ENCODE measurements at regions not wholly inside any gene's neighbourhood (a gene's known extent, or its start where the extent isn't known, plus 50 kb on each side); places are given as distances from the start of the nearest gene placed in this dataset.

DNA sequence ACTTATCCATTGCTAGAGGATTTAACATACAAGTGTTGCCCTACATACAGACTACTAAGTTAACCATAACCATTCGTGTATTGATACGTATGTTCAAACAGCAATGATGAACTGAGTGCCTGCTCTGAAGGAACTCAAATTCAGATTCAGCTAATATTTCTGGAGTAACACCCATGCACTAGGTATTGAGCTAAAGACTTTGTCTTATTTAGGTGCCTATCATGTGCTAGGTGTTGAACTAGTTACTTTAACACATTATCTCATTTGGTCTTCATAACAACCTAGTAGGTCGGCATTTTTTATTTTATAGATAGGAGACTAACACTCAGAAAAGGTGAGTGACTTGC lies 160.0 kb downstream of the LTN1 start:
- TF ChIP-seq, protein P1, sequence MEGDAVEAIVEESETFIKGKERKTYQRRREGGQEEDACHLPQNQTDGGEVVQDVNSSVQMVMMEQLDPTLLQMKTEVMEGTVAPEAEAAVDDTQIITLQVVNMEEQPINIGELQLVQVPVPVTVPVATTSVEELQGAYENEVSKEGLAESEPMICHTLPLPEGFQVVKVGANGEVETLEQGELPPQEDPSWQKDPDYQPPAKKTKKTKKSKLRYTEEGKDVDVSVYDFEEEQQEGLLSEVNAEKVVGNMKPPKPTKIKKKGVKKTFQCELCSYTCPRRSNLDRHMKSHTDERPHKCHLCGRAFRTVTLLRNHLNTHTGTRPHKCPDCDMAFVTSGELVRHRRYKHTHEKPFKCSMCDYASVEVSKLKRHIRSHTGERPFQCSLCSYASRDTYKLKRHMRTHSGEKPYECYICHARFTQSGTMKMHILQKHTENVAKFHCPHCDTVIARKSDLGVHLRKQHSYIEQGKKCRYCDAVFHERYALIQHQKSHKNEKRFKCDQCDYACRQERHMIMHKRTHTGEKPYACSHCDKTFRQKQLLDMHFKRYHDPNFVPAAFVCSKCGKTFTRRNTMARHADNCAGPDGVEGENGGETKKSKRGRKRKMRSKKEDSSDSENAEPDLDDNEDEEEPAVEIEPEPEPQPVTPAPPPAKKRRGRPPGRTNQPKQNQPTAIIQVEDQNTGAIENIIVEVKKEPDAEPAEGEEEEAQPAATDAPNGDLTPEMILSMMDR (IDR thresholded peaks at IDR 0.05; ENCODE audit: insufficient read depth, low read length, severe bottlenecking), result no peak
- DNase-seq (ENCODE audit: low read depth) (no peak), FAIRE-seq (no peak)
- H3K4me3 ChIP-seq (ENCODE audit: low read depth, low read length), result no peak overlapping the region
- H3K27me3 ChIP-seq (ENCODE audit: control insufficient read depth, insufficient read depth, low read length), result no peaks in the 10 kb centered on the region
- H3K36me3 ChIP-seq (ENCODE audit: control insufficient read depth, insufficient read depth, low read length), result no peaks in the 10 kb centered on the region

GRCh38 chr21:28832013-28832714 lies 160.5 kb downstream of the LTN1 start:
- Histone ChIP-seq H3K4me3 (ENCODE audit: low read depth, low read length) (no peak overlapping the region), H3K36me3 (ENCODE audit: control insufficient read depth, insufficient read depth, low read length) (no peaks in the 10 kb centered on the region), H3K27me3 (ENCODE audit: control insufficient read depth, insufficient read depth, low read length) (no peaks in the 10 kb centered on the region)
- FAIRE-seq, result no peak
- peak; percentile 92 for DNase-seq (ENCODE audit: low read depth)
- TF ChIP-seq, protein P1 (IDR thresholded peaks at IDR 0.05; ENCODE audit: insufficient read depth, low read length, severe bottlenecking), result no peak

GRCh38 chr21:28828981-28829380 lies 163.7 kb downstream of the LTN1 start:
- DNase-seq (ENCODE audit: low read depth) (peak; percentile 70), FAIRE-seq (no peak)
- H3K27me3 ChIP-seq (ENCODE audit: control insufficient read depth, insufficient read depth, low read length), result peaks cover 2% of the 10 kb centered on the region
- H3K36me3 ChIP-seq (ENCODE audit: control insufficient read depth, insufficient read depth, low read length), result no peaks in the 10 kb centered on the region
- H3K4me3 ChIP-seq (ENCODE audit: low read depth, low read length), result no peak overlapping the region
- TF ChIP-seq, protein P1 (IDR thresholded peaks at IDR 0.05; ENCODE audit: insufficient read depth, low read length, severe bottlenecking), result no peak

DNA sequence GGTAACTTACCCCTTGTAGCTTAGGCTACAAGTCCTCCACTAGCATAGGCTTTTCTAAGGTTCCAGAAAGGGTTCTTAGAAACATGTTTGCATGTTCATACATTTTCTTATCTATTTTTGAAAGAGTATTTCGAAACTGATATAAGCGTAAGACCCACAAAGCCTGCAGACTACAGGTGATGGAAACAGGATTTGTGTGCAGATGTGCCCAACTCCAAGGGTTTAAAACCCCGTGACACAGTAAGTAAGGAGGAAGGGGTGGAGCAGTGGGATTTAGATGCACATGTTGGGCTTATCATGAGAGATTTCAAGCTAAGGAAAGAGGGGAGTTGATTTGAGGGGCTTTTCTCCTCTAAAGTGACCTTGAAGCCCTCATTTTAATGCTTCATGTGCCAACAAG lies 164.7 kb downstream of the LTN1 start:
- DNase-seq (ENCODE audit: low read depth) (no peak), FAIRE-seq (no peak)
- no peaks in the 10 kb centered on the region for H3K36me3 ChIP-seq (ENCODE audit: control insufficient read depth, insufficient read depth, low read length)
- TF ChIP-seq, protein P1 (IDR thresholded peaks at IDR 0.05; ENCODE audit: insufficient read depth, low read length, severe bottlenecking), result no peak
- H3K4me3 ChIP-seq (ENCODE audit: low read depth, low read length), result no peak overlapping the region
- H3K27me3 ChIP-seq (ENCODE audit: control insufficient read depth, insufficient read depth, low read length), result peaks cover 2% of the 10 kb centered on the region

DNA sequence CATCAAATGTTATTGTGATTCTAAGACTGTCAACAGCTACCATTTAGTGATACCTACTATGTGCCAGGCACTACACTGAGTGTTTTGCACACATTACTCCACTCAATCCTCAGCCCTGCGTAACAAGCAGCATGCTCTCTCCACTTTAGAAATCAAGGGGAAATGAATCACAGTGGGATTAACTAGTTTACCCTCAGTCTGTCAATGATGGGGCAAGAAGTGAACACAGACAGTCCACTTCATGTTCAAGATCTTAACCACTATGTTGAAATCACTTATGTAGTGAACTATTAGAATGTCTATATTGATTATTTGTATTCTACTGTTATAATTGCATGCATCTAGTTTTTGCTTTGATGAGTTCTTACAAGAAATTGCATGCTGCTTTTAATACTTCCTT lies 165.3 kb downstream of the LTN1 start:
- DNase-seq (ENCODE audit: low read depth) (peak; percentile 76), FAIRE-seq (no peak)
- no peaks in the 10 kb centered on the region for H3K36me3 ChIP-seq (ENCODE audit: control insufficient read depth, insufficient read depth, low read length)
- TF ChIP-seq, protein P1 (IDR thresholded peaks at IDR 0.05; ENCODE audit: insufficient read depth, low read length, severe bottlenecking), result no peak
- H3K27me3 ChIP-seq (ENCODE audit: control insufficient read depth, insufficient read depth, low read length), result peaks cover 2% of the 10 kb centered on the region
- H3K4me3 ChIP-seq (ENCODE audit: low read depth, low read length), result no peak overlapping the region

- no peaks in the 10 kb centered on the region for H3K36me3 ChIP-seq (ENCODE audit: control insufficient read depth, insufficient read depth, low read length)
- H3K27me3 ChIP-seq (ENCODE audit: control insufficient read depth, insufficient read depth, low read length), result peaks cover 2% of the 10 kb centered on the region
- no peak overlapping the region for H3K4me3 ChIP-seq (ENCODE audit: low read depth, low read length)
- DNase-seq (ENCODE audit: low read depth) (no peak), FAIRE-seq (no peak)
- TF ChIP-seq, protein P1 (IDR thresholded peaks at IDR 0.05; ENCODE audit: insufficient read depth, low read length, severe bottlenecking), result no peak
These were observed 166.1 kb downstream of the LTN1 start for GRCh38 chr21:28826569-28826968.
